Esophagus muscularis mucosa (tissue), 4 donors: ENCODE measurements at regions not wholly inside any gene's neighbourhood (a gene's known extent, or its start where the extent isn't known, plus 50 kb on each side); places are given as distances from the start of the nearest gene placed in this dataset.

Source experiments
- DNase-seq: peaks from one replicate; pipeline ENCODE4 v3.0.0-alpha.2; 2017; ENCODE audit errors: extremely low spot score
- H3K27ac ChIP-seq, 4 donors: fragments of 200-600 bp; sonication (generic); replicated peaks in 1 of 4; 1 replicate in 3 of 4; 2 replicates in 1 of 4; pipeline ENCODE4 v1.5.1; 2016 to 2019; ENCODE audit warnings: mild to moderate bottlenecking in 1 of 4
- H3K27me3 ChIP-seq, 4 donors: fragments of 200-600 bp; sonication (generic); one replicate each; pipeline versions ENCODE4 v1.5.1 to v1.6.0; 2016 to 2019
- H3K36me3 ChIP-seq, 4 donors: fragments of 200-600 bp; sonication (generic); one replicate each; pipeline ENCODE4 v1.5.1; 2016 to 2019
- H3K4me1 ChIP-seq, 4 donors: fragments of 200-600 bp; sonication (generic); one replicate each; pipeline ENCODE4 v1.5.1; 2016 to 2019
- H3K4me3 ChIP-seq, 4 donors: fragments of 200-600 bp; sonication (generic); 1 replicate in 2 of 4; 2 replicates in 2 of 4; pipeline ENCODE4 v1.5.1; 2016 to 2019; ENCODE audit warnings: mild to moderate bottlenecking in 4 of 4, moderate library complexity in 1 of 4
- H3K9me3 ChIP-seq, 4 donors: fragments of 200-600 bp; sonication (generic); 1 replicate in 3 of 4; 2 replicates in 1 of 4; pipeline ENCODE4 v1.5.1; 2016 to 2019
- EP300 ChIP-seq: sonication (generic); formaldehyde crosslinking; IDR thresholded peaks from one replicate; pipeline ENCODE4 v1.6.1; 2017; ENCODE audit warnings: antibody characterized with exemption
- POLR2A ChIP-seq: fragments of 450-650 bp; IDR thresholded peaks from one replicate; pipeline ENCODE4 v1.6.1; 2017; ENCODE audit warnings: antibody characterized with exemption, moderate library complexity, mild to moderate bottlenecking, low read depth
- POLR2AphosphoS5 ChIP-seq, 2 donors: sonication (generic); formaldehyde crosslinking; IDR thresholded peaks; one replicate each; pipeline ENCODE4 v1.6.1; 2017; ENCODE audit warnings: antibody characterized with exemption in 2 of 2
- WGBS: methylation state at CpG from one replicate; pipeline ENCODE4 v1.1.5; 2018; 5-methylcytosine and 5-hydroxymethylcytosine counted together
- intact Hi-C: fragments of 100-400 bp; cut with DNase I; formaldehyde crosslinking; loops from one replicate; pipeline ENCODE4 v1.15.1; 2023
- TF ChIP-seq, protein P1 (sequence below), 3 experiments: fragments of 200-600 bp in 2 of 3; fragments of 450-650 bp in 1 of 3; sonication (generic) in 2 of 3; IDR thresholded peaks; one replicate each; pipeline ENCODE4 v1.5.1; 2017 to 2019; ENCODE audit warnings: antibody characterized with exemption in 3 of 3, mild to moderate bottlenecking in 2 of 3, moderate library complexity in 1 of 3

DNA sequence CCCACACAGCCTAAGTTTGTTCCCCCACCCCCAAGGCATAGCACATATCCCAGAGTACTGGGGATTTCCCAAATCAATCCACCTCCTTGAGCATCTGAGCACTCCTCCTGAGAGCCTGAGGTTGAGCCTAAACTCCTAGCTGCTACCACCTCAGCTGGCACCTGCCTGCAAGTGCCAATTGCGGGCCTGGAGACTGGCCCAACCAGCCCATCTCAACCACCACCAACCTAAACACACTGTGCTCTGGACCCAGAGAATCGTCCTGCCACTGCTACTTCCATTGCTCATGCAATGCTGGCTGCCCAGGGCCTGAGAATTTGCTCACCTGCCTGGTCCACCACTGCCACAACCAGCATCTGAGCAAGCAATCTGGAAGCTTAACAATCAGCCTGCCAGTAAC lies 177.1 kb downstream of the FGF13 start:
- H3K4me3 ChIP-seq, result no peak overlapping the region
- intact Hi-C loops, result no loop called here
- 73% methylated on average over 2 of the region's 2 CpGs for WGBS
- TF ChIP-seq, protein P1, sequence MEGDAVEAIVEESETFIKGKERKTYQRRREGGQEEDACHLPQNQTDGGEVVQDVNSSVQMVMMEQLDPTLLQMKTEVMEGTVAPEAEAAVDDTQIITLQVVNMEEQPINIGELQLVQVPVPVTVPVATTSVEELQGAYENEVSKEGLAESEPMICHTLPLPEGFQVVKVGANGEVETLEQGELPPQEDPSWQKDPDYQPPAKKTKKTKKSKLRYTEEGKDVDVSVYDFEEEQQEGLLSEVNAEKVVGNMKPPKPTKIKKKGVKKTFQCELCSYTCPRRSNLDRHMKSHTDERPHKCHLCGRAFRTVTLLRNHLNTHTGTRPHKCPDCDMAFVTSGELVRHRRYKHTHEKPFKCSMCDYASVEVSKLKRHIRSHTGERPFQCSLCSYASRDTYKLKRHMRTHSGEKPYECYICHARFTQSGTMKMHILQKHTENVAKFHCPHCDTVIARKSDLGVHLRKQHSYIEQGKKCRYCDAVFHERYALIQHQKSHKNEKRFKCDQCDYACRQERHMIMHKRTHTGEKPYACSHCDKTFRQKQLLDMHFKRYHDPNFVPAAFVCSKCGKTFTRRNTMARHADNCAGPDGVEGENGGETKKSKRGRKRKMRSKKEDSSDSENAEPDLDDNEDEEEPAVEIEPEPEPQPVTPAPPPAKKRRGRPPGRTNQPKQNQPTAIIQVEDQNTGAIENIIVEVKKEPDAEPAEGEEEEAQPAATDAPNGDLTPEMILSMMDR (IDR thresholded peaks at IDR 0.05), result no peak
- TF ChIP-seq POLR2A (no peak), POLR2AphosphoS5 (IDR thresholded peaks at IDR 0.05) (no peak), EP300 (no peak)
- DNase-seq, result no peak
- no peaks in the 10 kb centered on the region for H3K27me3 ChIP-seq
- H3K36me3 ChIP-seq, result no peaks in the 10 kb centered on the region
- H3K27ac ChIP-seq, result no peak overlapping the region
- no peaks in the 10 kb centered on the region for H3K9me3 ChIP-seq
- H3K4me1 ChIP-seq, result no peaks in the 10 kb centered on the region

DNA sequence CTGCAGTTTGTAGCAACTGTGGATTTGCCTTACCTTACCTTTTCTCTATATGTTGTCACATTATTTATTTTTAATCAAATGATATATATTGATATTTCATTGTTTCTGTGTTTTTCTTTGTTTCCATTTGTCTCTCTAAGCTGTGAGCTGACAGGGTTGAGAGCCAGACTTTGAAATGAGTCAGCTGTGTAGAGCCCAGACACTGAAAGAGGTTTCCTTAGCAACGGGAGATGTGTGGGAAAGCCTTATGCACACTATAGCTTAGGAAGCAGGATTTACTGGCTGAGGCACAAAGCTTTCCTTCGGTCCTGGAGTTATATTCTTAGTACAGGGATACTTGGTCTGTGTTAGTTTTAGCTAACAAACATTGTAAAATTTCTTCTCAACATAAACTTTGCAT lies 192.2 kb downstream of the FGF13 start:
- no peaks in the 10 kb centered on the region for H3K27me3 ChIP-seq
- no peak for TF ChIP-seq EP300
- TF ChIP-seq POLR2AphosphoS5 (IDR thresholded peaks at IDR 0.05), result no peak
- TF ChIP-seq, protein P1 (IDR thresholded peaks at IDR 0.05), result no peak
- no peak for TF ChIP-seq POLR2A
- intact Hi-C loops, result loop anchor here (10.0 kb wide), 1 partner anchor 64 kb away; no protein-coding TSS in a partner anchor
- no peaks in the 10 kb centered on the region for H3K9me3 ChIP-seq
- DNase-seq, result no peak
- no peaks in the 10 kb centered on the region for H3K36me3 ChIP-seq
- H3K4me3 ChIP-seq, result no peak overlapping the region
- 35% methylated on average over 2 of the region's 2 CpGs for WGBS
- H3K27ac ChIP-seq, result no peak overlapping the region
- H3K4me1 ChIP-seq, result no peaks in the 10 kb centered on the region

DNA sequence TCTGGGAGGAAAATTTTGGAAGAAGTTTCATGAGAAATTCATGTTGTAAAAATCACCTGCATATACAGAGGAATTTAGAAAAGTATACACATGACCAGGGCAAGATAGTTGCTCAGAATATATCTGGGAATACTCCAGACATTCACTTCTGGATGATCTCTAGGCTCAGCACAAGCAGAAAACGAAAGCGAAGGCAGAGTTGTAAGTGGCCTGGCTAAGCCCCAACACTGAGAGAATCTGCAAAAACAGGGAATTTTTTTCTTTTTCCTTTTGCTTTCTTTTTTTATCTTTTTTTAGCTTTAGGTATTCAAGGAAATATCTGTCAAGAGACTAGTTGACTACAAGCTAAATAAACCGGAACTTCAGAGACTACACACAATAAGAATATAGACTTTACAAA lies 207.2 kb downstream of the FGF13 start:
- Histone ChIP-seq H3K9me3 (no peaks in the 10 kb centered on the region), H3K4me3 (peak overlapping the region in 2 of 4 donors; percentile 7 to 12), H3K36me3 (no peaks in the 10 kb centered on the region), H3K27ac (no peak overlapping the region), H3K4me1 (no peaks in the 10 kb centered on the region), H3K27me3 (no peaks in the 10 kb centered on the region)
- 66% methylated on average over 3 of the region's 3 CpGs for WGBS
- no peak for TF ChIP-seq POLR2A
- no peak for TF ChIP-seq POLR2AphosphoS5 (IDR thresholded peaks at IDR 0.05)
- no peak for TF ChIP-seq EP300
- TF ChIP-seq, protein P1 (IDR thresholded peaks at IDR 0.05), result no peak
- no peak for DNase-seq
- intact Hi-C loops, result no loop called here

DNA sequence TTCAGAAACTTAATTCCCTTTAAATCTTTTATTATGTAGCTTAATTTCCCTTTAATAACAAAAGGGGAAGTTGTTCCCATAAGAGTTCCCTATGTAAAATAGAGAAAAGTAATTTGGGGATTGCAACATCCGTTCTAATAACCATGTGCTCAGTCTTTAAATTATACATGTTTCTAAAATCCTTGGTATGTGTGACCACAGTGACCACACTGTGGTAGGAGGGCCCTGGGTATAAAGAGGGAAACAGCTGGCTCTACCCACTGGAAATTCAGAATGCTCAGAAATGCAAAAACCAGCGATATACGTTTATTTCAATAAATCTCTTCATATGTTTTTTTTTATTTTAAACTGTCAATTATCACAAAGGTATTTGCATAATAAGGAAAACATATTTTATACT lies 219.1 kb downstream of the FGF13 start:
- no peak for TF ChIP-seq POLR2AphosphoS5 (IDR thresholded peaks at IDR 0.05)
- no peak for TF ChIP-seq EP300
- TF ChIP-seq, protein P1 (IDR thresholded peaks at IDR 0.05), result no peak
- no peak for TF ChIP-seq POLR2A
- Histone ChIP-seq H3K27me3 (peaks cover 0 to 3% (median 0%) of the 10 kb centered on the region in 4 donors), H3K4me3 (no peak overlapping the region), H3K9me3 (no peaks in the 10 kb centered on the region), H3K36me3 (no peaks in the 10 kb centered on the region), H3K27ac (no peak overlapping the region), H3K4me1 (no peaks in the 10 kb centered on the region)
- no peak for DNase-seq
- intact Hi-C loops, result no loop called here
- 76% methylated on average over 3 of the region's 3 CpGs for WGBS

DNA sequence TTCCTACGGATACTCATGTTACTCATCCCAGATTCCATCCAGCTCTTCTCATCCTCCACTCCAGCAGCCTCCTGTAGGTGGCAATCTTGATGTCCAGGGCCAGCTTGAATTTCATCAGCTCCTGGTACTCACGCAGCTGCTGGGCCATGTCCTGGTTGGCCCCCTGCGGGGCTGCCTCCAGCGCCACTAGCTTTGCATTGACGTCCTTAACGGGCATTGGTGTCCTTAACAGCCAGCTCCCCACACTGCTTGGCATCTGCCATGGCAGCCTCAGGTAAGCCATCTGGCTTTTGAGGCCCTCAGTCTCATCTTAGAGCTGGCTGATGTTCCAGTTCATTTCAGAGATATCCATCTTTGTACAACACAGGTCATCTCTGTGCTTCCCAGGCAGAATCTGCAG lies 223.7 kb downstream of the FGF13 start:
- DNase-seq, result no peak

More for the DNA sequence above, 223.7 kb downstream of the FGF13 start:
- intact Hi-C loops, result no loop called here
- no peaks in the 10 kb centered on the region for H3K9me3 ChIP-seq
- H3K36me3 ChIP-seq, result no peaks in the 10 kb centered on the region
- no peak overlapping the region for H3K27ac ChIP-seq
- WGBS, result 60% methylated on average over 1 of the region's 6 CpGs
- no peak for TF ChIP-seq POLR2A
- TF ChIP-seq, protein P1 (IDR thresholded peaks at IDR 0.05), result no peak
- no peak for TF ChIP-seq POLR2AphosphoS5 (IDR thresholded peaks at IDR 0.05)
- no peak for TF ChIP-seq EP300
- H3K4me3 ChIP-seq, result no peak overlapping the region
- H3K27me3 ChIP-seq, result no peaks in the 10 kb centered on the region
- no peaks in the 10 kb centered on the region for H3K4me1 ChIP-seq
